PC-9 (cell line): ENCODE measurements at regions not wholly inside any gene's neighbourhood (a gene's known extent, or its start where the extent isn't known, plus 50 kb on each side); places are given as distances from the start of the nearest gene placed in this dataset.

ENCODE experiments used
- EZH2 ChIP-seq: fragments of 200-600 bp; sonication (generic); IDR thresholded peaks from 2 replicates; pipeline ENCODE4 v1.8.0; 2017; ENCODE audit warnings: antibody characterized with exemption, low read depth
- TF ChIP-seq, protein P1 (sequence below): fragments of 200-600 bp; sonication (generic); conservative IDR thresholded peaks from 2 replicates; pipeline ENCODE4 v1.6.1; 2017; ENCODE audit warnings: mixed run types, antibody characterized with exemption, mild to moderate bottlenecking, moderate library complexity

DNA sequence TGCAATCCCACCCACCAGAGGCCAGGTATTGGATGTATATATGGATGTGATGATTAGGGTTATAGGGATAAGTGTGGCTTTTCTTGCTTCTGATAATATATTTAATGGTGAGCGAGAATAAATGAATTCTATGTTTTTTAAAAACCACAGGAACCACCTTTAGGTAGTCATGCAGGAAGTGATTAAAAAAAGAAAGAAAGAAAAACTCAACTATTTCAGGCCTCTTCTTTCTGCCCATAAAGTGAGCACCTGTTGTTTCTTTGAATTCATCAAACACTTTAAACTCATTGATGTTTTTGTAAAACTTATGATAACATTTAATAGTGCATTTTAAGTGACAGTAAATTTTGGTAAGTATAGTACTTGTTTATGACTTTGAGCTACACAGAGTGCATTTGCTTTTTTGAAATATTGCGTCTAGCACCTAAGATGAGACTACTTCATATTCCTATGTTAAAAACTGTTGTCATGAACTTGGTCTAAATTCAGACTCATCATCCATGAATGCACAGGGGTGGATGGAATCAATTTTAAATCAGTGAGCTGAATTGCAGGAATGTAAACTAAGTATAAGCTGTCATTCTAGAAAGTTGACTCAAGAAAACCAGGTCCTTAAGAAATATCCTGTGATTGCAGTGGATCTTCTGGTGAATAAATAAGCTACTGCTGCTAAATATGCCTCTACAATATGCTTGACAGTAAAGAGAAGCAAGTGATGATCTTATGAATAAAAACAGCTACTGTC lies 764.4 kb upstream of the NECTIN3 start:
- TF ChIP-seq, protein P1, sequence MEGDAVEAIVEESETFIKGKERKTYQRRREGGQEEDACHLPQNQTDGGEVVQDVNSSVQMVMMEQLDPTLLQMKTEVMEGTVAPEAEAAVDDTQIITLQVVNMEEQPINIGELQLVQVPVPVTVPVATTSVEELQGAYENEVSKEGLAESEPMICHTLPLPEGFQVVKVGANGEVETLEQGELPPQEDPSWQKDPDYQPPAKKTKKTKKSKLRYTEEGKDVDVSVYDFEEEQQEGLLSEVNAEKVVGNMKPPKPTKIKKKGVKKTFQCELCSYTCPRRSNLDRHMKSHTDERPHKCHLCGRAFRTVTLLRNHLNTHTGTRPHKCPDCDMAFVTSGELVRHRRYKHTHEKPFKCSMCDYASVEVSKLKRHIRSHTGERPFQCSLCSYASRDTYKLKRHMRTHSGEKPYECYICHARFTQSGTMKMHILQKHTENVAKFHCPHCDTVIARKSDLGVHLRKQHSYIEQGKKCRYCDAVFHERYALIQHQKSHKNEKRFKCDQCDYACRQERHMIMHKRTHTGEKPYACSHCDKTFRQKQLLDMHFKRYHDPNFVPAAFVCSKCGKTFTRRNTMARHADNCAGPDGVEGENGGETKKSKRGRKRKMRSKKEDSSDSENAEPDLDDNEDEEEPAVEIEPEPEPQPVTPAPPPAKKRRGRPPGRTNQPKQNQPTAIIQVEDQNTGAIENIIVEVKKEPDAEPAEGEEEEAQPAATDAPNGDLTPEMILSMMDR, result no peak
- TF ChIP-seq EZH2, result no peak
